SIG-M5 treated with dmso at 0.1 percent for 504 hours (cell line): ENCODE measurements at regions not wholly inside any gene's neighbourhood (a gene's known extent, or its start where the extent isn't known, plus 50 kb on each side); places are given as distances from the start of the nearest gene placed in this dataset.
A peak's percentile ranks its signal among the peaks of the same experiment; 100 is the strongest.
"Not testable (repeated sequence)": the region's sequence is repeated elsewhere in the genome, so short reads cannot be mapped to it uniquely, and the experiment has no call there.

Source experiments
- DNase-seq: peaks from one replicate; lab custom pipeline; 2025; ENCODE audit not compliant: unreplicated experiment; lab: John Stamatoyannopoulos, UW

- no peak for DNase-seq
Measured at GRCh38 chr10:57367412-57367811, 900.3 kb downstream of the IPMK start.

GRCh38 chr10:57362811-57363210, 904.9 kb downstream of the IPMK start:
- DNase-seq, result no peak

- DNase-seq, result no peak
Measured at GRCh38 chr10:57353403-57354003, 914.2 kb downstream of the IPMK start.

GRCh38 chr10:57351076-57351475, 916.6 kb downstream of the IPMK start:
- no peak for DNase-seq

- no peak for DNase-seq
Measured at GRCh38 chr10:57341294-57341693, 926.4 kb downstream of the IPMK start.

- peak; percentile 33 for DNase-seq
Measured at GRCh38 chr10:57338823-57339558, 928.7 kb downstream of the IPMK start.

- DNase-seq, result no peak
Measured at GRCh38 chr10:57336865-57337264, 930.8 kb downstream of the IPMK start.

- DNase-seq, result no peak
Measured at GRCh38 chr10:57336341-57336740, 931.4 kb downstream of the IPMK start.

- no peak for DNase-seq
Measured at GRCh38 chr10:57334523-57334922, 933.2 kb downstream of the IPMK start.

- DNase-seq, result no peak
Measured at GRCh38 chr10:57333880-57334279, 933.8 kb downstream of the IPMK start.

GRCh38 chr10:57321400-57321854, 946.3 kb downstream of the IPMK start:
- DNase-seq, result not testable (repeated sequence)

- DNase-seq, result no peak
Measured at GRCh38 chr10:57320416-57320815, 947.3 kb downstream of the IPMK start.

GRCh38 chr10:57314046-57314445, 953.0 kb upstream of the ZWINT start:
- DNase-seq, result no peak

- no peak for DNase-seq
Measured at GRCh38 chr10:57303566-57303965, 942.5 kb upstream of the ZWINT start.

- DNase-seq, result no peak
Measured at GRCh38 chr10:57300718-57301117, 939.7 kb upstream of the ZWINT start.

- DNase-seq, result no peak
Measured at GRCh38 chr10:57294698-57295097, 933.6 kb upstream of the ZWINT start.

GRCh38 chr10:57288754-57289153, 927.7 kb upstream of the ZWINT start:
- no peak for DNase-seq

GRCh38 chr10:57262892-57263291, 901.8 kb upstream of the ZWINT start:
- DNase-seq, result no peak

GRCh38 chr10:57260175-57260574, 899.1 kb upstream of the ZWINT start:
- peak; percentile 1 for DNase-seq

GRCh38 chr10:57249615-57250281, 888.7 kb upstream of the ZWINT start:
- DNase-seq, result no peak

- no peak for DNase-seq
Measured at GRCh38 chr10:57247271-57247670, 886.2 kb upstream of the ZWINT start.

- DNase-seq, result no peak
Measured at GRCh38 chr10:57225920-57226319, 864.9 kb upstream of the ZWINT start.
